ENCODE measurements at regions not wholly inside any gene's neighbourhood (a gene's known extent, or its start where the extent isn't known, plus 50 kb on each side); places are given as distances from the start of the nearest gene placed in this dataset.

DNA sequence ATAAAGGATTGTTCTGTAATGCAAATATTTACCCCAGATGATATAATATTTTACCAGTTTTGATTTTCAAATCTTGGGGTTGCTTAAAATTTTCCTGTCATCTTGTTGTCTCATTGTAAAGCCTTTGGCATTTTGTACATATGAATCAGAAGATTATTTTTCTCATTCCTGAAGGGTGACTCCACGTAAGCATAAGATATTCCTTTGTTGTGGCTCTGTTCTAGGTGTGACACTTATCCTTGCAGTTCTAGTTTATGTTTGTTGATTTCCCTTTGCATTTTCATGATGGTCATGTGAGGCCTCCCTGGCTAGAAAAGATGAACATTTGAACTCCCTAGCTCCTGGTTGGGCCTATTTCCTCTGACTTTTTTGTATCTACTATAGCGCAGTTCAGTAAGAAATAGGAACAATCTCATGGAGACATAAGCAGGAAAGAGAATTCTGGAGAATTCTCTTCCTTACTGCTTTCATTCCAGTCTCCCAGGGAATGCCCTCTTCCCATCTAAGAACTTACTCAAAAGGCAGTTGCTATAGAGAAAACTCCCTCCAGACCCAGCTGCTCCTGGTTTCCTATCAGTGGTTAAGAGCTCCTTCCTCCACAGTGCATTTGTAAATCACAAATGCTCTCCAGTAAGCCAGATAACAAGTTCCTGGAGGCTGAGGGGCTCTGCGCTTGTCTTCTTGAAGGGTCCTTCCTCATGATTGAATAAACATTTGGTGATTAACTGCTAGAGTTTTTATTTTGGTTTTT lies 124.7 kb downstream of the WNT5A start:
- TF ChIP-seq, protein P1, sequence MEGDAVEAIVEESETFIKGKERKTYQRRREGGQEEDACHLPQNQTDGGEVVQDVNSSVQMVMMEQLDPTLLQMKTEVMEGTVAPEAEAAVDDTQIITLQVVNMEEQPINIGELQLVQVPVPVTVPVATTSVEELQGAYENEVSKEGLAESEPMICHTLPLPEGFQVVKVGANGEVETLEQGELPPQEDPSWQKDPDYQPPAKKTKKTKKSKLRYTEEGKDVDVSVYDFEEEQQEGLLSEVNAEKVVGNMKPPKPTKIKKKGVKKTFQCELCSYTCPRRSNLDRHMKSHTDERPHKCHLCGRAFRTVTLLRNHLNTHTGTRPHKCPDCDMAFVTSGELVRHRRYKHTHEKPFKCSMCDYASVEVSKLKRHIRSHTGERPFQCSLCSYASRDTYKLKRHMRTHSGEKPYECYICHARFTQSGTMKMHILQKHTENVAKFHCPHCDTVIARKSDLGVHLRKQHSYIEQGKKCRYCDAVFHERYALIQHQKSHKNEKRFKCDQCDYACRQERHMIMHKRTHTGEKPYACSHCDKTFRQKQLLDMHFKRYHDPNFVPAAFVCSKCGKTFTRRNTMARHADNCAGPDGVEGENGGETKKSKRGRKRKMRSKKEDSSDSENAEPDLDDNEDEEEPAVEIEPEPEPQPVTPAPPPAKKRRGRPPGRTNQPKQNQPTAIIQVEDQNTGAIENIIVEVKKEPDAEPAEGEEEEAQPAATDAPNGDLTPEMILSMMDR (IDR thresholded peaks at IDR 0.05; ENCODE audit: low read length), result no peak
- TF ChIP-seq EZH2 (IDR thresholded peaks at IDR 0.05; ENCODE audit: borderline replicate concordance, low read length), result no peak

Data from OCI-LY1 (cell line).